Effector memory CD8-positive, alpha-beta T cell (primary cell): ENCODE measurements at regions not wholly inside any gene's neighbourhood (a gene's known extent, or its start where the extent isn't known, plus 50 kb on each side); places are given as distances from the start of the nearest gene placed in this dataset.
"Not testable (repeated sequence)": the region's sequence is repeated elsewhere in the genome, so short reads cannot be mapped to it uniquely, and the experiment has no call there.

Source experiments
- ATAC-seq: fragments of 150-1000 bp; cut with Tn5 transposase; replicated peaks from 2 replicates; pipeline ENCODE4 v1.10.0; 2021; ENCODE audit warnings: mild to moderate bottlenecking, moderate library complexity
- DNase-seq, 3 experiments: peaks; one replicate each; pipeline ENCODE4 v3.0.0; 2021
- H3K27ac Mint-ChIP-seq, 2 donors: one replicate each; pipeline ENCODE4 v1.8.0; 2022; ENCODE audit warnings: mild to moderate bottlenecking in 2 of 2, mixed read lengths in 2 of 2, moderate library complexity in 2 of 2
- H3K27me3 Mint-ChIP-seq, 2 donors: one replicate each; pipeline ENCODE4 v1.8.0; 2022; ENCODE audit warnings: mixed read lengths in 2 of 2
- H3K36me3 Mint-ChIP-seq: one replicate; pipeline ENCODE4 v1.8.0; 2022; ENCODE audit warnings: mild to moderate bottlenecking, moderate library complexity, mixed read lengths; ENCODE audit not compliant: insufficient read depth
- H3K4me1 Mint-ChIP-seq, 2 donors: one replicate each; pipeline ENCODE4 v1.8.0; 2022; ENCODE audit warnings: low read depth in 2 of 2, mixed read lengths in 2 of 2
- H3K4me3 Mint-ChIP-seq, 2 donors: one replicate each; pipeline ENCODE4 v1.8.0; 2022; ENCODE audit warnings: mild to moderate bottlenecking in 2 of 2, mixed read lengths in 2 of 2, moderate library complexity in 2 of 2
- H3K9me3 Mint-ChIP-seq, 2 donors: one replicate each; pipeline ENCODE4 v1.8.0; 2022; ENCODE audit warnings: mixed read lengths in 2 of 2

DNA sequence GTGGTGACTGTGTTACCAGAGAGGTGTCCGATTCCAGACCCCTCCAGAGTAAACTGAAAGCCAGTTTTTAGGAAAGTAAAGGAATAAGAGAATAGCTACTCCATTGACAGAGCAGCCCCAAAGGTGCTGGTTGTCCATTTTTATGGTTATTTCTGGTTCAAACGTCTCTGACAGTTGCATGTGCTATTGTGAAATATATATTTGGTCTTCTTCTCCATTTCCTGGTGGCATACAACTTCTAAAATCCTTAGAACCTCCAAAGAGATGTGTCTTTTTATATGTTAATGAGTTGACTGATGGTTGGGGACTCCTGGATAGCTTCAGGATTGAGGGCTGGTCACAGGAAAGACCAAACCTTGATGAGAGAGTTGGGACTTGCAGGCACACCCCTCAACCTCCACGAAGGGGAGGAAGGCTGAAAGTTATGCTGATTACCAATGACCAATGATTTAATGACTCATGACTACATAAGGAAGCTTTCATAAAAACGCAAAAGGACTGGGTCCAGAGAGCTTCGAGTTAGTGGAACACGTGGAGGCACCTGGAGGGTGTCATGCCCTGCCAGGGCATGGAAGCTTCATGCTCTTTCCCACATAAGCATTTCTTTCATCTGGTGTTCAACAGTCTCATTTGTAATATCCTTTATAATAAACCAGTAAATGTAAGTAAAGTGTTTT, 100.7 kb downstream of the SLC16A1 start:
- H3K27ac Mint-ChIP-seq = no peak overlapping the region
- DNase-seq (no peak), ATAC-seq (no peak)
- H3K36me3 Mint-ChIP-seq = no peaks in the 10 kb centered on the region
- H3K4me1 Mint-ChIP-seq = peaks cover under 1 to 1% of the 10 kb centered on the region in 2 donors
- peaks cover 38 to 49% of the 10 kb centered on the region in 2 donors for H3K27me3 Mint-ChIP-seq
- H3K9me3 Mint-ChIP-seq = no peaks in the 10 kb centered on the region
- H3K4me3 Mint-ChIP-seq = peak overlapping the region in 1 of 2 donors; percentile 15

DNA sequence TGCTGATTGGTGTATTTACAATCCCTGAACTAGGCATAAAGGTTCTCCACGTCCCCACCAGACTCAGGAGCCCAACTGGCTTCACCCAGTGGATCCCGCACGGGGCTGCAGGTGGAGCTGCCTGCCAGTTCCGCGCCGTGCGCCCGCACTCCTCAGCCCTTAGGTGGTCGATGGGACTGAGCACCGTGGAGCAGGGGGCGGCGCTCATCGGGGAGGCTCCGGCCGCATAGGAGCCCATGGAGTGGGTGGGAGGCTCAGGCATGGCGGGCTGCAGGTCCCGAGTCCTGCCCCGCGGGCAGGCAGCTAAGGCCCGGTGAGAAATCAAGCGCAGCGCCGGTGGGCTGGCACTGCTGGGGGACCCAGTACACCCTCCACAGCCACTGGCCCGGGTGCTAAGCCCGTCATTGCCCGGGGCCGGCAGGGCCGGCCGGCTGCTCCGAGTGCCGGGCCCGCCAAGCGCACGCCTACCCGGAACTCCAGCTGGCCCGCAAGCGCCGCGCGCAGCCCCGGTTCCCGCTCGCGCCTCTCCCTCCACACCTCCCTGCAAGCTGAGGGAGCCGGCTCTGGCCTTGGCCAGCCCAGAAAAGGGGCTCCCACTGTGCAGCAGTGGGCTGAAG, 101.5 kb downstream of the SLC16A1 start:
- H3K4me1 Mint-ChIP-seq, H3K27ac Mint-ChIP-seq, DNase-seq, H3K9me3 Mint-ChIP-seq, ATAC-seq, H3K36me3 Mint-ChIP-seq: not testable (repeated sequence)
- peak overlapping the region in 1 of 2 donors; percentile 23 for H3K4me3 Mint-ChIP-seq
- peaks cover 46 to 57% of the 10 kb centered on the region in 2 donors for H3K27me3 Mint-ChIP-seq

DNA sequence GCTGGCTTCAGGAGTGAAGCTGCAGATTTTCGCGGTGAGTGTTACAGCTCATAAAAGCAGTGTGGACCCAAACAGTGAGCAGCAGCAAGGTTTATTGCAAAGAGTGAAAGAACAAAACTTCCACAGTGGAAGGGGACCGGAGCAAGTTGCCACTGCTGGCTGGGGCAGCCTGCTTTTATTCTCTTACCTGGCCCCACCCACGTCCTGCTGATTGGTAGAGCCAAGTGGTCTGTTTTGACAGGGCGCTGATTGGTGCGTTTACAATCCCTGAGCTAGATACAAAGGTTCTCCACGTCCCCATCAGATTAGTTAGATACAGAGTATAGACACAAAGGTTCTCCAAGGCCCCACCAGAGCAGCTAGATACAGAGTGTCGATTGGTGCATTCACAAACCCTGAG, 102.1 kb downstream of the SLC16A1 start:
- H3K27ac Mint-ChIP-seq, H3K4me1 Mint-ChIP-seq, DNase-seq, H3K4me3 Mint-ChIP-seq, H3K36me3 Mint-ChIP-seq, H3K9me3 Mint-ChIP-seq, ATAC-seq: not testable (repeated sequence)
- H3K27me3 Mint-ChIP-seq = peaks cover 51 to 63% of the 10 kb centered on the region in 2 donors

DNA sequence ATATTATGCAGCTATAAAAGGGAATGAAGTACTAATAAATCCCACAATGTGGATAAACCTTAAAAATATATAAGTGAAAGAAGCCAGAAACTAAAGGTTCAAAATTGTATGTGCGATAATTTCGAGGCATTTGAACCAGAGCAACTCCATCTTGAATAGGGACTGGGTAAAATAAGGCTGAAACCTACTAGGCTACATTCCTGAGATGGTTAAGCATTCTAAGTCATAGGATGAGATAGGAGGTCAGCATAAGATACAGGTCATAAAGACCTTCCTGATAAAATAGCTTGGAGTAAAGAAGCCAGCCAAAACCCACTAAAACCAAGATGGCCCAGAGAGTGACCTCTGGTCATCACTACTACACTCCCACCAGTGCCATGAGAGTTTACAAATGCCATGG, 103.1 kb downstream of the SLC16A1 start:
- ATAC-seq (no peak), DNase-seq (no peak)
- Mint-ChIP-seq H3K27me3 (peaks cover 59 to 73% of the 10 kb centered on the region in 2 donors), H3K36me3 (no peaks in the 10 kb centered on the region), H3K4me1 (peaks cover 5 to 6% of the 10 kb centered on the region in 2 donors), H3K9me3 (no peaks in the 10 kb centered on the region), H3K4me3 (no peak overlapping the region), H3K27ac (no peak overlapping the region)

DNA sequence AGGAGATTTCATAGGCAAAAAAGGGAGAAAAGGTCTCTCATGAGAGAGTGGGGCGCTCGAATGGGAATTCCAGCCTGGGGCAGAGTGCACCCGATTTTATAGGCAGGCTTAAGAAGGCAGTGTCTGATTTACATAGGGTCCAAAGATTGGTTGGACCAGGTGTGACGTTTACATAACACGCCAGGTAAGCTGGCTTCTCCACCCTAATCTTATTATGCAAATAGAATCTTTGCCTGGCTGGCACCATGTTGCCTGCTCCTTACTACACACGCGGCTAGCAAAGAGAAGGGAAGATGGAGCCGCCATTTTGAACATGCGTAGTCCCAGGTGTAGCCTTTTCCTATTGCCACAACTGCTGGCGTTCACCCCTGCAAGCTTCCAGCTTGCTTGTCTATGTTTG, 103.7 kb downstream of the SLC16A1 start:
- no peak overlapping the region for H3K4me3 Mint-ChIP-seq
- H3K27me3 Mint-ChIP-seq = peaks cover 59 to 73% of the 10 kb centered on the region in 2 donors
- DNase-seq (no peak), ATAC-seq (no peak)
- H3K9me3 Mint-ChIP-seq = no peaks in the 10 kb centered on the region
- no peaks in the 10 kb centered on the region for H3K36me3 Mint-ChIP-seq
- peaks cover 5 to 6% of the 10 kb centered on the region in 2 donors for H3K4me1 Mint-ChIP-seq
- H3K27ac Mint-ChIP-seq = no peak overlapping the region

DNA sequence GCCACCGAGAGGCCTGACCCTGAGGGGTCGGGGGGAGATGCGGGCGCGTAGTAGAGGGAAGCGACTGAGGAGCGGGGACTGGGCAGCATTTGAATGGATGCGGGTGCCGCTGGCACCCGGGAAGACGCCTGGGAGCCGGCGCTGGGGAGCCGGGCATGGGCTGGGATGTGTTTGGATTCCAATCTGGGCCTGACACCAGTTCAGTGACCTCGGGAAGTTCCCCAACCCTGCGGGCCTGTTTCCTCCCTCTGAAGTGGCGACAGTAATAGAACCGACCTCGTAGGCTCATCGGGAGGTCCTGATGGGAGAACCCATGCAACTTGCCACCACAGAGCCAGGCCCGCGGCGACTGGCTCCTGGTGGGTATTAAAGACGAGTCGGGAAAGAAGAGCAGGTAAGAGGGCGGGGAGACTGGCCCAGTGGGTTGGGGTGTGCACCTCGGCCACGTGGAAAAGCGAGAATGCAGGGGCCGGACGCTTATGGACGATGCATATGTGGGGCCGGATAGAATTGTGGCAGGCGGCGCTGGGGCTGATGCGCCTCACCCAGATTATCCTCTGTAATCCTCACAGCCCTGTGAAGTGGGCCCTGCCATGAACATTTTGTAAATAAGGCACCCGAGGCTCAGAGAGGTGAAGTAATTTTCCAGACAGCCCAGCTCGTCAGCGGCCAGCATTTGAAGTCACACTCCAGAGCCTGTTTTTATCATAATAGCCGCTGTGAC, 105.8 kb downstream of the SLC16A1 start:
- DNase-seq = no peak
- peaks cover 55 to 65% of the 10 kb centered on the region in 2 donors for H3K27me3 Mint-ChIP-seq
- H3K4me1 Mint-ChIP-seq = peaks cover 5 to 6% of the 10 kb centered on the region in 2 donors
- no peaks in the 10 kb centered on the region for H3K9me3 Mint-ChIP-seq
- no peak for ATAC-seq
- H3K27ac Mint-ChIP-seq = no peak overlapping the region
- no peaks in the 10 kb centered on the region for H3K36me3 Mint-ChIP-seq
- peak overlapping the region in 1 of 2 donors; percentile 50 for H3K4me3 Mint-ChIP-seq

DNA sequence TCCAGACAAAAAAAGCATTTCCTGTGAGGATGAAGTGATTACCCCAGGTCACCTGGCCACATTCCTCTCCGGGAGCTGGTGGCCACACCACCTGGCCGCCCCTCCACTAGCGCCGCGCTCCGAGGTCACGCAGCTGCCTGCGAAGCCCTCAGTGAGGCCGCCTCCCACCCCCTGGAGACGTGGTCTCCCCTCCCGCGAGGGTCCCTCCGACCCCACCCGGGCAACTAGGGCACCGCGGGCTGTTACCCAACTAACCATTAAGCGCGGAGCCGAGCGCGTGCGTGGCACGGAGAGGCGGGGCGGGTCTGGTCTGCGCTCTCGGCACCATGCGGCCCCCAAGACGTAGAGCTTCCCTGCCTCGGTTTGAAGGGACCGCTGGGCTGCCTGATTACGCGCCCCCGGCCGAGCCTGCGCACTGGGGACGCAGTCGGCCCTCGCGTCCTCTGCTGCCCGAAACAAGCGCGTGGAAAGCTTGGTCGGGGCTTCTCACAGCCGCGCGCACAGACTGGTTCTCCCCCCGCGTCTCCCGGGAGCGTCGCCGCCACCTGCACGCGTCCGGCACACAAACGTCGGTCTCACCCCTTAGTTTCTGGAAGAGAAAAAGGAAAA, 106.5 kb downstream of the SLC16A1 start:
- peak overlapping the region in 1 of 2 donors; percentile 50 for H3K4me3 Mint-ChIP-seq
- peaks cover 53 to 62% of the 10 kb centered on the region in 2 donors for H3K27me3 Mint-ChIP-seq
- no peak for ATAC-seq
- DNase-seq = no peak
- H3K36me3 Mint-ChIP-seq = no peaks in the 10 kb centered on the region
- H3K27ac Mint-ChIP-seq = no peak overlapping the region
- H3K4me1 Mint-ChIP-seq = peaks cover 5 to 6% of the 10 kb centered on the region in 2 donors
- H3K9me3 Mint-ChIP-seq = no peaks in the 10 kb centered on the region

DNA sequence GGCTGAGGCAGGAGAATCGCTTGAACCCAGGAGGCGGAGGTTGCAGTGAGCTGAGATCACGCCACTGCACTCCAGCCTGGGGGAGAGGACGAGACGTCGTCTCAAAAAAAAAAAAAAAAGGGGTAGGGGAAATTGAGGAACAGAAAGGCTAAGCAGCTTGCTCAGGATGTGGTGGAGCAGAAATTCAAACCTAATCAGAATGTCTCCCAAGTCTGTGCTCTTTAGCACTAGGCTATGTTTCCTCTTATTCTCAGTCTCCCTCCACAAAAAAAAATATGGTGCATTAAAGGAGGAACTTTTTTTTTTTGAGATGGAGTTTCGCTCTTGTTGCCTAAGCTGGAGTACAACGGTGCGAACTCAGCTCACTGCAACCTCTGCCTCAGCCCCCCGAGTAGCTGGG, 114.2 kb downstream of the SLC16A1 start:
- Mint-ChIP-seq H3K4me3 (no peak overlapping the region), H3K4me1 (peaks cover 12 to 16% of the 10 kb centered on the region in 2 donors), H3K36me3 (peaks cover 2% of the 10 kb centered on the region), H3K27me3 (peaks cover 14 to 24% of the 10 kb centered on the region in 2 donors), H3K9me3 (no peaks in the 10 kb centered on the region), H3K27ac (no peak overlapping the region)
- ATAC-seq = no peak
- DNase-seq = no peak

DNA sequence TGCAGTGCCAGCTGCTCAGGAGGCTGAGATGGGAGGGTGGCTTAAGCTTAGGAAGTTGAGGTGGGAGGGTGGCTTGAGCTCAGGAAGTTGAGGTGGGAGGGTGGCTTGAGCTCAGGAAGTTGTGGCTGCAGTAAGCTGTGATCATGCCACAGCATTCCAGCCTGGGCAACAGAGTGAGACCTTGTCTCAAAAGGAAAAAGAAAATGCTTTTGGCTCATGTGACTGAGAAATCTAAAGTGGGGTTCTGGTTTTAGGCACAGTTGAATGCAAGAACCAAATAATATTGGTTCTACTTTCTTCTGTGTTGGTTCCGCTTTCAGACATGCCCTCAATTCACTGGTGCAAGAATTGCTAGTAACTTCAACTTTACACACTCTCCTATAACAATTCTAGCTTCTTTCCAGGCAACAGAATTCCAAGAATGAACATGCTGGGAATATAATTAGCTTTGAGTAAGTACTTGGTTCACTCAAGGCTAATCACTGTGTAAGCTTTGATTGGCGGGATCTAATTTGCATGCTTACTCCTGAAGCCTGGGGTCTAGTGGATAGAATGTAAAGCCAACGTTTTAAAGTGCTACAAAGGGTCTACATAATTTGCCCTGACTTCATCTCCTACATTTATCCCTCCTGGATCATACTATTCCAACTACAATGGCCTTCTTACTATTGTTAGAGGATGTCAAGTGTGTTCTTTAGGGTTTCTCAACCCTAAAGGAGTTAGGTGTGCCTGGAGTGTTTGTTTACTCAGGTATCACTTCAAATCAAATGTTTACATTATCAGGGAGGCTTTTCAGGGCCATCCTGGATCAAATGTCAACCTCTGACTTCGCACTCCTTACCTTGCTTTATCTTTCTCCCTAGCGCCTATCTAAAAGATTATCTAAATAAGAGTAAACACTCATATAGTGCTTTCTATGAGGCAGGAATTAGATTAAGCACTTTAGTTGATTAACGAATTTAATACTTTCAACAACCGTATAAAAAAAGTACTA, 115.1 kb downstream of the SLC16A1 start:
- no peak for ATAC-seq
- H3K27ac Mint-ChIP-seq = peak overlapping the region in 1 of 2 donors; percentile 8
- peaks cover 14 to 24% of the 10 kb centered on the region in 2 donors for H3K27me3 Mint-ChIP-seq
- peaks cover 12 to 16% of the 10 kb centered on the region in 2 donors for H3K4me1 Mint-ChIP-seq
- no peak for DNase-seq
- peak overlapping the region; percentile 17 to 31 for H3K4me3 Mint-ChIP-seq
- no peaks in the 10 kb centered on the region for H3K9me3 Mint-ChIP-seq
- peaks cover 2% of the 10 kb centered on the region for H3K36me3 Mint-ChIP-seq

DNA sequence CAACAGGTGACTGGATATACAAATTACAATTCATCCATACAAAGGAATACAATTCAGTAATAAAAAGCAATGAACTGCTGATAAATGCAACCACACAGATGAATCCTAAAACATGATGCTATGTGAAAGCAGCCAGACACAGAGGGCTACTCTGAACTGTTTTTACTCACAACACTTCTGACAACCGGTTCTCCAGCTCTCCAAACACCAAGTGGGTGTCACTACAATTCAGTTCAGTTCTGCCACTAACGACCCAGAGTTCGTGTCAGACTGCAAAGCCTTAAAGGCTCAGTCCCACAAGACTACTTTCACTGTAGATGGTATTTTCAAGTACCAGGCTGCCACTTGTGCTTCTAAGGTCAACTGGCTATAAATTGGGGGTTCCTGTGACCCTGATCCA, 119.4 kb downstream of the SLC16A1 start:
- Mint-ChIP-seq H3K36me3 (peaks cover 4% of the 10 kb centered on the region), H3K9me3 (no peaks in the 10 kb centered on the region), H3K4me1 (peaks cover 12 to 16% of the 10 kb centered on the region in 2 donors), H3K27ac (no peak overlapping the region), H3K4me3 (no peak overlapping the region), H3K27me3 (peaks cover 4 to 11% of the 10 kb centered on the region in 2 donors)
- DNase-seq (no peak), ATAC-seq (no peak)

DNA sequence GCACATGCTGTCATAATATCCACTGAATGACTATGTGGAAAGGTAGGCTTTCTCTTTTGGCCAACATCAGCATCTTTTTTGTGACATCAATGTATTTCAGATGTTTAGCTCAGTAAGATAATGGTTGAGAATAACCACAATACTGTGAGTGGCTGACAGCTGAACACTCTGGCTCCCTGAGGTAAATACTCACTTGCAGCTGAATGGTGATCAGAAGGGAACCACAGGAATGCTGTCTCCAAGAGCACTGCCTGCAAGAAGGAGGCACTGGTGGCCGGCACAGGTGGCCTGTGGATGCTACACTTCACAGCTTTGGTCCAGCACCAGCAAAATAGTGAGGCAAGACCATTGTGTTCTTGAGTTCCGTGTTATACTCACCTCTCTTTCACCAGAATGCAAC, 118.7 kb upstream of the PPM1J start:
- Mint-ChIP-seq H3K4me3 (no peak overlapping the region), H3K27me3 (peaks cover 0 to 4% of the 10 kb centered on the region in 2 donors), H3K36me3 (peaks cover 4% of the 10 kb centered on the region), H3K27ac (no peak overlapping the region), H3K4me1 (no peaks in the 10 kb centered on the region), H3K9me3 (no peaks in the 10 kb centered on the region)
- DNase-seq (no peak), ATAC-seq (no peak)

DNA sequence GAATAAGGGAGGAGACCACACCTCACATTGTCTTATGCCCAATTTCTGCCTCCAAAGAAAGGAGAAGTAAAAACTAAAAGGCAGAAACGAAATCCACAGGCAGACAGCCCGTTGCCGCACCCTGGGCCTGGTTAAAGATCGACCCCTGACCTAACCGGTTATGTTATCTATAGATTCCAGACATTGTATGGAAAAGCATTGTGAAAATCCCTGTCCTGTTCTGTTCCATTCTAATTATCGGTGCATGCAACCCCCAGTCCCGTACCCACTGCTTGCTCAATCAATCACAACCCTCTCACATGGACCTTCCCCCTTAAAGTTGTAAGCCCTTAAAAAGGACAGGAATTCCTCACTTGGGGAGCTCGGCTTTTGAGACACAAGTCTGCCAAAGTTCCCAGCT, 117.1 kb upstream of the PPM1J start:
- not testable (repeated sequence) for H3K27ac Mint-ChIP-seq, H3K4me3 Mint-ChIP-seq, H3K27me3 Mint-ChIP-seq, DNase-seq, H3K9me3 Mint-ChIP-seq, H3K4me1 Mint-ChIP-seq, ATAC-seq, H3K36me3 Mint-ChIP-seq
